ENCODE measurements at regions not wholly inside any gene's neighbourhood (a gene's known extent, or its start where the extent isn't known, plus 50 kb on each side); places are given as distances from the start of the nearest gene placed in this dataset.

DNA sequence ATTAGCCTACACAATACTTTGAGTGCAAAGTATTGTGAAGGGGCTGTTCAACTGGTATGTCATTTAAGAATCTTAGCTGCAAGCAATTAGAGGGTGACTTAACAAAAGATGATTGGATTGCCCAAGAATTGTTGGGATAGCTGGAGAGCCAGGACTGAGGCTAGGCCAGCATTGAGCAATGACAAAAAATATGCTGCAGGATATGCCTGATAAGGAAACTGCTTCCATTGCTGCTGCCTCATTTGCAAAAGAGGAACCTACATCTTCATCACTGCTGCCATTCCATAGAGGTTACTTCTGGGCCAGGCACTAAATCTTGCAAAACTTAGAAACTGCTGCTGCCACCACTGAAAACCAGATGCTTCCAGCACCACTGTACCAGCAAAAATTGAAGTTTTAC lies 108.0 kb upstream of the TBC1D5 start:
- H3K4me3 ChIP-seq, result no peak overlapping the region
- intact Hi-C loops (cut with DNase I; ENCODE audit: low total_unique reads), result no loop called here
- in situ Hi-C loops (cut with MboI; ENCODE audit: low pct_ligation_motif_present in 1 of 4, low pct_unique_long_range_greater_than_20kb in 1 of 4, low sequenced_read_pairs in 3 of 4), result no loop called here
- no peaks in the 10 kb centered on the region for H3K4me1 ChIP-seq
- no peaks in the 10 kb centered on the region for H3K9me3 ChIP-seq
- TF ChIP-seq POLR2A (IDR thresholded peaks at IDR 0.05) (no peak), POLR2AphosphoS5 (IDR thresholded peaks at IDR 0.05) (no peak), EP300 (IDR thresholded peaks at IDR 0.05; ENCODE audit: low read depth) (no peak)
- TF ChIP-seq, protein P1, sequence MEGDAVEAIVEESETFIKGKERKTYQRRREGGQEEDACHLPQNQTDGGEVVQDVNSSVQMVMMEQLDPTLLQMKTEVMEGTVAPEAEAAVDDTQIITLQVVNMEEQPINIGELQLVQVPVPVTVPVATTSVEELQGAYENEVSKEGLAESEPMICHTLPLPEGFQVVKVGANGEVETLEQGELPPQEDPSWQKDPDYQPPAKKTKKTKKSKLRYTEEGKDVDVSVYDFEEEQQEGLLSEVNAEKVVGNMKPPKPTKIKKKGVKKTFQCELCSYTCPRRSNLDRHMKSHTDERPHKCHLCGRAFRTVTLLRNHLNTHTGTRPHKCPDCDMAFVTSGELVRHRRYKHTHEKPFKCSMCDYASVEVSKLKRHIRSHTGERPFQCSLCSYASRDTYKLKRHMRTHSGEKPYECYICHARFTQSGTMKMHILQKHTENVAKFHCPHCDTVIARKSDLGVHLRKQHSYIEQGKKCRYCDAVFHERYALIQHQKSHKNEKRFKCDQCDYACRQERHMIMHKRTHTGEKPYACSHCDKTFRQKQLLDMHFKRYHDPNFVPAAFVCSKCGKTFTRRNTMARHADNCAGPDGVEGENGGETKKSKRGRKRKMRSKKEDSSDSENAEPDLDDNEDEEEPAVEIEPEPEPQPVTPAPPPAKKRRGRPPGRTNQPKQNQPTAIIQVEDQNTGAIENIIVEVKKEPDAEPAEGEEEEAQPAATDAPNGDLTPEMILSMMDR (IDR thresholded peaks at IDR 0.05), result no peak
- DNase-seq, result no peak
- H3K36me3 ChIP-seq, result no peaks in the 10 kb centered on the region
- no peak overlapping the region for H3K27ac ChIP-seq
- no peaks in the 10 kb centered on the region for H3K27me3 ChIP-seq

DNA sequence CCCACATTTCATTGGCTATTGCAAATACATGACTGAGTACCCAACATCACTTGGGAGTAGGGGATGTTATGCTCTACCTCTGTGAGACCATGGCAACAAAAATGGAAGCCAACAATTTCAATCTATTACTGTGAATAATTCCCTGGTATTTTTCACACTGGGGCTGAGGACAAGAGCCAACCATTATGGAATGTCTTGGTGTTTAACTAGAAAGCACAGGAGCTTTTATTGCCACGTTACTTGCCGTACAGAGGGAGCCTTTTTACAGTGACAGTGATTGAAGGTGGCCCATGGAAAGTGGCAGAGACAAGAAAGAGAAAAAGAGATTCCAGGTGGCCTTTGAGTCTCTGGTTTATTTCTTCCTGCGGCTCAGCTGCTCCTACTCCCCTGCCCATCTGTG lies 105.7 kb upstream of the TBC1D5 start:
- intact Hi-C loops (cut with DNase I; ENCODE audit: low total_unique reads), result no loop called here
- Histone ChIP-seq H3K36me3 (no peaks in the 10 kb centered on the region), H3K4me1 (no peaks in the 10 kb centered on the region), H3K4me3 (no peak overlapping the region), H3K9me3 (no peaks in the 10 kb centered on the region), H3K27ac (no peak overlapping the region), H3K27me3 (no peaks in the 10 kb centered on the region)
- TF ChIP-seq EP300 (IDR thresholded peaks at IDR 0.05; ENCODE audit: low read depth), result no peak
- TF ChIP-seq, protein P1 (IDR thresholded peaks at IDR 0.05), result no peak
- TF ChIP-seq POLR2AphosphoS5 (IDR thresholded peaks at IDR 0.05), result no peak
- no peak for TF ChIP-seq POLR2A (IDR thresholded peaks at IDR 0.05)
- in situ Hi-C loops (cut with MboI; ENCODE audit: low pct_ligation_motif_present in 1 of 4, low pct_unique_long_range_greater_than_20kb in 1 of 4, low sequenced_read_pairs in 3 of 4), result loop anchor here (25.0 kb wide), 4 partner anchors 211 to 1236 kb away; partner anchors contain the start of gene DAZL (in 2 of the 4)
- DNase-seq, result no peak
- WGBS, 2 donors (ENCODE audit: low coverage in 1 of 2), result 64 to 79% methylated on average over 2 to 3 of the region's 3 CpGs

DNA sequence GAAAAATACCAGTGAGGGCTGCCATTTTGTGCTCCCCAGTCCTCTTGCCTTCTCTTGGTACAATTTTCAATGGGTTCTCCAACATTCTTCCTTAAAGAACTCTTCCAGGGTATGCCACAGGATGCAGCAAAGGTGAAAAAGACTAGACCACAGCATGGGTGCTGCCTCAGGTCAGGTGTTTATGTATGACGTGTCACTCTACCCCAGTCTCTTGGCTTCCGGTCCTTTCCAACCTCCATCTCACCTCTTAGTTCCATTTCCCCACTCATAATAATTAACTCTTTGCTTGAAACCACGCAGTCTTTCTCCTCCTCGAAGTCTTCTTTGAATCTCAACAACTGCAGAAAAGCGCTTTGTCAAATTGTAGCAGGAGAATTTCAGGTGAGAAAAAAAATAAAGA lies 104.7 kb upstream of the TBC1D5 start:
- Histone ChIP-seq H3K36me3 (no peaks in the 10 kb centered on the region), H3K4me1 (no peaks in the 10 kb centered on the region), H3K9me3 (no peaks in the 10 kb centered on the region), H3K27ac (no peak overlapping the region), H3K27me3 (no peaks in the 10 kb centered on the region), H3K4me3 (no peak overlapping the region)
- DNase-seq, result no peak
- intact Hi-C loops (cut with DNase I; ENCODE audit: low total_unique reads) (no loop called here), in situ Hi-C loops (cut with MboI; ENCODE audit: low pct_ligation_motif_present in 1 of 4, low pct_unique_long_range_greater_than_20kb in 1 of 4, low sequenced_read_pairs in 3 of 4) (loop anchor here (25.0 kb wide), 4 partner anchors 210 to 1235 kb away; partner anchors contain the start of gene DAZL (in 2 of the 4))
- TF ChIP-seq POLR2AphosphoS5 (IDR thresholded peaks at IDR 0.05) (no peak), POLR2A (IDR thresholded peaks at IDR 0.05) (no peak)
- 86 to 91% methylated on average over 5 of the region's 5 CpGs for WGBS, 2 donors (ENCODE audit: low coverage in 1 of 2)

DNA sequence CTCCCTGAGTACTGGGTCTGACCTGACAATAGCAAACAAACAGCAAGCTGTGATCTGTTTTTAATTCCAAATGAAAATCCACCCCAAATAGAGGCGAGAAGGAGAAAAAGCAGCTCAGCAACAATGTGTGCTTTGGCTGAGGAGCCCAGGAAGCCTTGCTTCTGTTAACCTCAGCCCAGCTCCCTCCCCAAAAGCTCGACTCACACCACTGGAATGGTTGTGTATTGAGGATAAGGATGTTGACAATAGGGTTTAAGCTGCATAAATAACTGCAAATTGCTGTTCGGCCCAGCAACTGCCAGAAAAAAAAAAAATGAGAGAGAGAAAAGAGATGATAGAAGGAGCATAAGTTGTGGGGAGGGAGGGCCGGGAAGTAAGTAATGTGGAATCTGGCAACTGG lies 104.0 kb upstream of the TBC1D5 start:
- no peaks in the 10 kb centered on the region for H3K27me3 ChIP-seq
- in situ Hi-C loops (cut with MboI; ENCODE audit: low pct_ligation_motif_present in 1 of 4, low pct_unique_long_range_greater_than_20kb in 1 of 4, low sequenced_read_pairs in 3 of 4) (loop anchor here (25.0 kb wide), 4 partner anchors 209 to 1234 kb away; partner anchors contain the start of gene DAZL (in 2 of the 4)), intact Hi-C loops (cut with DNase I; ENCODE audit: low total_unique reads) (no loop called here)
- H3K4me1 ChIP-seq, result no peaks in the 10 kb centered on the region
- H3K9me3 ChIP-seq, result no peaks in the 10 kb centered on the region
- H3K27ac ChIP-seq, result no peak overlapping the region
- WGBS, 2 donors (ENCODE audit: low coverage in 1 of 2), result 46 to 60% methylated on average over 3 to 4 of the region's 4 CpGs
- H3K36me3 ChIP-seq, result no peaks in the 10 kb centered on the region
- H3K4me3 ChIP-seq, result no peak overlapping the region
- no peak for DNase-seq
- TF ChIP-seq EP300 (IDR thresholded peaks at IDR 0.05; ENCODE audit: low read depth) (no peak), POLR2A (IDR thresholded peaks at IDR 0.05) (no peak), POLR2AphosphoS5 (IDR thresholded peaks at IDR 0.05) (no peak)
- TF ChIP-seq, protein P1 (IDR thresholded peaks at IDR 0.05), result no peak
